ENCODE measurements at regions not wholly inside any gene's neighbourhood (a gene's known extent, or its start where the extent isn't known, plus 50 kb on each side); places are given as distances from the start of the nearest gene placed in this dataset.

GRCh38 chr6:91198588-91199255 lies 611.9 kb upstream of the MAP3K7 start:
- TF ChIP-seq CTCF (IDR thresholded peaks at IDR 0.05) (no peak), POLR2A (IDR thresholded peaks at IDR 0.05; ENCODE audit: low read length) (no peak), ELK1 (IDR thresholded peaks at IDR 0.05; ENCODE audit: low read depth, low read length) (no peak), PBX3 (IDR thresholded peaks at IDR 0.05) (no peak), CEBPB (IDR thresholded peaks at IDR 0.05) (no peak), MYC (IDR thresholded peaks at IDR 0.05; ENCODE audit: borderline replicate concordance, low read length) (no peak), JUNB (IDR thresholded peaks at IDR 0.05) (no peak), POLR2AphosphoS2 (conservative IDR thresholded peaks at IDR 0.05; ENCODE audit: low read length) (no peak), PHF8 (IDR thresholded peaks at IDR 0.05; ENCODE audit: borderline replicate concordance, low read depth) (no peak), BHLHE40 (IDR thresholded peaks at IDR 0.05; ENCODE audit: low read depth, low read length) (no peak)
- TF ChIP-seq, protein P1, sequence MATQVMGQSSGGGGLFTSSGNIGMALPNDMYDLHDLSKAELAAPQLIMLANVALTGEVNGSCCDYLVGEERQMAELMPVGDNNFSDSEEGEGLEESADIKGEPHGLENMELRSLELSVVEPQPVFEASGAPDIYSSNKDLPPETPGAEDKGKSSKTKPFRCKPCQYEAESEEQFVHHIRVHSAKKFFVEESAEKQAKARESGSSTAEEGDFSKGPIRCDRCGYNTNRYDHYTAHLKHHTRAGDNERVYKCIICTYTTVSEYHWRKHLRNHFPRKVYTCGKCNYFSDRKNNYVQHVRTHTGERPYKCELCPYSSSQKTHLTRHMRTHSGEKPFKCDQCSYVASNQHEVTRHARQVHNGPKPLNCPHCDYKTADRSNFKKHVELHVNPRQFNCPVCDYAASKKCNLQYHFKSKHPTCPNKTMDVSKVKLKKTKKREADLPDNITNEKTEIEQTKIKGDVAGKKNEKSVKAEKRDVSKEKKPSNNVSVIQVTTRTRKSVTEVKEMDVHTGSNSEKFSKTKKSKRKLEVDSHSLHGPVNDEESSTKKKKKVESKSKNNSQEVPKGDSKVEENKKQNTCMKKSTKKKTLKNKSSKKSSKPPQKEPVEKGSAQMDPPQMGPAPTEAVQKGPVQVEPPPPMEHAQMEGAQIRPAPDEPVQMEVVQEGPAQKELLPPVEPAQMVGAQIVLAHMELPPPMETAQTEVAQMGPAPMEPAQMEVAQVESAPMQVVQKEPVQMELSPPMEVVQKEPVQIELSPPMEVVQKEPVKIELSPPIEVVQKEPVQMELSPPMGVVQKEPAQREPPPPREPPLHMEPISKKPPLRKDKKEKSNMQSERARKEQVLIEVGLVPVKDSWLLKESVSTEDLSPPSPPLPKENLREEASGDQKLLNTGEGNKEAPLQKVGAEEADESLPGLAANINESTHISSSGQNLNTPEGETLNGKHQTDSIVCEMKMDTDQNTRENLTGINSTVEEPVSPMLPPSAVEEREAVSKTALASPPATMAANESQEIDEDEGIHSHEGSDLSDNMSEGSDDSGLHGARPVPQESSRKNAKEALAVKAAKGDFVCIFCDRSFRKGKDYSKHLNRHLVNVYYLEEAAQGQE (IDR thresholded peaks at IDR 0.05): no peak
